WTC11 (cell line): ENCODE measurements at regions not wholly inside any gene's neighbourhood (a gene's known extent, or its start where the extent isn't known, plus 50 kb on each side); places are given as distances from the start of the nearest gene placed in this dataset.

Experiments used
- AFF4 ChIP-seq: sonication (generic); formaldehyde crosslinking; IDR thresholded peaks from 2 replicates; pipeline ENCODE4 v1.8.1; 2023; ENCODE audit warnings: mild to moderate bottlenecking, missing genetic modification reagents, borderline replicate concordance
- CREB1 ChIP-seq: sonication (generic); formaldehyde crosslinking; IDR thresholded peaks from 2 replicates; pipeline ENCODE4 v1.8.0; 2023; ENCODE audit warnings: mild to moderate bottlenecking, missing genetic modification reagents
- CTCF ChIP-seq: fragments of 200-600 bp; IDR thresholded peaks from 2 replicates; pipeline ENCODE4 v1.8.0; 2022; ENCODE audit warnings: antibody characterized with exemption
- ESRRA ChIP-seq: sonication (generic); formaldehyde crosslinking; IDR thresholded peaks from 2 replicates; pipeline ENCODE4 v1.8.1; 2022; ENCODE audit warnings: mild to moderate bottlenecking, missing genetic modification reagents, borderline replicate concordance
- SP1 ChIP-seq: sonication (generic); formaldehyde crosslinking; conservative IDR thresholded peaks from 2 replicates; pipeline ENCODE4 v1.8.1; 2022; ENCODE audit warnings: missing genetic modification reagents
- TEAD4 ChIP-seq: sonication (generic); formaldehyde crosslinking; IDR thresholded peaks from 2 replicates; pipeline ENCODE4 v1.8.0; 2022; ENCODE audit warnings: mild to moderate bottlenecking, missing genetic modification reagents
- TP53 ChIP-seq: sonication (generic); formaldehyde crosslinking; IDR thresholded peaks from 2 replicates; pipeline ENCODE4 v1.8.1; 2023; ENCODE audit warnings: mild to moderate bottlenecking, missing genetic modification reagents
- ZMAT4 ChIP-seq: fragments of 250-450 bp; sonication (Bioruptor Pico); IDR thresholded peaks from 2 replicates; pipeline ENCODE4 v1.9.0; 2021; ENCODE audit warnings: mild to moderate bottlenecking
- ZNF121 ChIP-seq: sonication (generic); formaldehyde crosslinking; IDR thresholded peaks from 2 replicates; pipeline ENCODE4 v1.8.0; 2023; ENCODE audit warnings: missing genetic modification reagents
- ZNF317 ChIP-seq: sonication (generic); formaldehyde crosslinking; IDR thresholded peaks from 2 replicates; pipeline ENCODE4 v1.8.1; 2023; ENCODE audit warnings: low read depth, mild to moderate bottlenecking, moderate library complexity, missing genetic modification reagents, borderline replicate concordance
- ZNF512 ChIP-seq: sonication (generic); formaldehyde crosslinking; IDR thresholded peaks from 2 replicates; pipeline ENCODE4 v1.8.1; 2022; ENCODE audit warnings: missing genetic modification reagents, borderline replicate concordance
- TF ChIP-seq, protein P1 (sequence below): sonication (generic); formaldehyde crosslinking; IDR thresholded peaks from 2 replicates; pipeline ENCODE4 v1.8.0; 2023; ENCODE audit warnings: missing genetic modification reagents
- TF ChIP-seq, protein P2 (sequence below): sonication (generic); formaldehyde crosslinking; IDR thresholded peaks from 2 replicates; pipeline ENCODE4 v1.8.1; 2023; ENCODE audit warnings: mild to moderate bottlenecking, missing genetic modification reagents, moderate library complexity

GRCh38 chr6:141736104-141736503, 396.6 kb upstream of the GJE1 start:
- TF ChIP-seq ZNF121 (no peak), CTCF (no peak), TEAD4 (CRISPR knock-in tag) (no peak), ESRRA (no peak), ZNF317 (CRISPR knock-in tag) (no peak), SP1 (CRISPR knock-in tag) (no peak), AFF4 (CRISPR knock-in tag) (no peak), TP53 (CRISPR knock-in tag) (no peak), CREB1 (no peak), ZNF512 (CRISPR knock-in tag) (no peak), ZMAT4 (no peak)
- TF ChIP-seq, protein P1, sequence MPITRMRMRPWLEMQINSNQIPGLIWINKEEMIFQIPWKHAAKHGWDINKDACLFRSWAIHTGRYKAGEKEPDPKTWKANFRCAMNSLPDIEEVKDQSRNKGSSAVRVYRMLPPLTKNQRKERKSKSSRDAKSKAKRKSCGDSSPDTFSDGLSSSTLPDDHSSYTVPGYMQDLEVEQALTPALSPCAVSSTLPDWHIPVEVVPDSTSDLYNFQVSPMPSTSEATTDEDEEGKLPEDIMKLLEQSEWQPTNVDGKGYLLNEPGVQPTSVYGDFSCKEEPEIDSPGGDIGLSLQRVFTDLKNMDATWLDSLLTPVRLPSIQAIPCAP (CRISPR knock-in tag), result no peak
- TF ChIP-seq, protein P2, sequence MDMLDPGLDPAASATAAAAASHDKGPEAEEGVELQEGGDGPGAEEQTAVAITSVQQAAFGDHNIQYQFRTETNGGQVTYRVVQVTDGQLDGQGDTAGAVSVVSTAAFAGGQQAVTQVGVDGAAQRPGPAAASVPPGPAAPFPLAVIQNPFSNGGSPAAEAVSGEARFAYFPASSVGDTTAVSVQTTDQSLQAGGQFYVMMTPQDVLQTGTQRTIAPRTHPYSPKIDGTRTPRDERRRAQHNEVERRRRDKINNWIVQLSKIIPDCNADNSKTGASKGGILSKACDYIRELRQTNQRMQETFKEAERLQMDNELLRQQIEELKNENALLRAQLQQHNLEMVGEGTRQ, result no peak
